GM10248 (cell line): ENCODE measurements at regions not wholly inside any gene's neighbourhood (a gene's known extent, or its start where the extent isn't known, plus 50 kb on each side); places are given as distances from the start of the nearest gene placed in this dataset.
A peak's percentile ranks its signal among the peaks of the same experiment; 100 is the strongest.

Experiments
- CTCF ChIA-PET: fragments of 300-600 bp; sonication (Branson Sonifier 250); formaldehyde crosslinking; extraction: SDS; loops from one replicate; lab custom pipeline; 2021; ENCODE audit warnings: antibody characterized with exemption; lab: Yijun Ruan, JAX
- POLR2A ChIA-PET: fragments of 350-650 bp; sonication (Branson Sonifier 250); formaldehyde crosslinking; extraction: SDS; loops from one replicate; lab custom pipeline; 2020; ENCODE audit warnings: antibody characterized with exemption; lab: Yijun Ruan, JAX
- DNase-seq: peaks from one replicate; pipeline ENCODE4 v3.0.0; 2012; ENCODE audit errors: extremely low spot score
- CTCF ChIP-seq: IDR thresholded peaks from 2 replicates; pipeline ENCODE4 v1.5.1; 2012; ENCODE audit warnings: mild to moderate bottlenecking, low read depth; ENCODE audit errors: extremely low read depth, missing control alignments, control extremely low read depth

GRCh38 chr7:125406111-125406510 is 476.5 kb upstream of the POT1 start:
- TF ChIP-seq CTCF = no peak
- no peak for DNase-seq
- ChIA-PET CTCF (interaction anchor here (1.1 kb wide), 1 partner anchor 16 kb away, joined by 3 read pairs; no protein-coding TSS in a partner anchor), POLR2A (no interaction called here)

DNA sequence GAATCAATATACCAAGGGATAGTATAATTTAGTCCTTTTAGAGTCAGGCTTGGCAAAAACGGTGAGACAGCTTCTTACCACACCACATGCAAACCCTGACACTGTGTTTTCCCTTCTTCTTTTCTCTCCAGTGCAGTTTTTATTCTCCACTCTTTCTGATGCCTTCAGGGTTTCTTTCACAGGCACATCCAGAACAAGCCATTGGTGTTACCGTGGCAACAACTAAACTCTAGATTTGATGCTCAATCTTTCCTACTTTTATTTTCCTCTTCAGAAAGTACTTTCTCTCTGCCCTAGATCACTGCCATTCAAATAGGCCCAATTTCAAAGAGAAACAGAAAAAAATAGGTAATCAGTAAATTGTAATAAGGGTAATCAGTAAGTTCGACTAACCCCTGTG is 469.8 kb upstream of the POT1 start:
- TF ChIP-seq CTCF = no peak
- ChIA-PET CTCF (no interaction called here), POLR2A (no interaction called here)
- no peak for DNase-seq

GRCh38 chr7:125396466-125397151 is 467.0 kb upstream of the POT1 start:
- POLR2A ChIA-PET = no interaction called here
- CTCF ChIA-PET = no interaction called here
- TF ChIP-seq CTCF = no peak
- DNase-seq = no peak

DNA sequence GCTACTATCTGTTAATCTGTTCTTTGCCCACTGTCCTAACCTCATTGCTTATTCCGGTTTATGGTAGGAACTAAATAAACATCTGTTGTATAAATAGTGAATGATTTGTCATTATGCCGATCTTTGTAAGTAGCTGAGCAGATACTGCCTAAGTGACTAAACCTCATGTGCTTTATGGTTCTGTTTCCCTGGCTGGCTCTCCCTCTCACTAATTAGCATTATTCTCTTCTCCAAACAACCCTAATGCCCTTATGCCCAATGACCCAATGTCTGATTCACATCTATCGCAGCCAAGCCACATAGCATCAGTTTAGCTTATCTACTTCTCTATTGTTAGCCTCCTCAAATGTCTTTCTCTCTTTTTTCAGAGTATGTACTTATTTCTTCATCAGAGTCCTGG is 462.3 kb upstream of the POT1 start:
- ChIA-PET CTCF (interaction anchor here (1.0 kb wide), 1 partner anchor 54 kb away, joined by 3 read pairs; no protein-coding TSS in a partner anchor), POLR2A (no interaction called here)
- no peak for TF ChIP-seq CTCF
- no peak for DNase-seq

- CTCF ChIA-PET = interaction anchor here (1.7 kb wide), 1 partner anchor 35 kb away, joined by 4 read pairs; no protein-coding TSS in a partner anchor
Observed at GRCh38 chr7:125390981-125391380, 461.4 kb upstream of the POT1 start.

GRCh38 chr7:125386211-125386610 is 456.6 kb upstream of the POT1 start:
- no peak for DNase-seq
- TF ChIP-seq CTCF = no peak
- POLR2A ChIA-PET = no interaction called here
- CTCF ChIA-PET = no interaction called here

More at GRCh38 chr7:125390981-125391380, 461.4 kb upstream of the POT1 start:
- TF ChIP-seq CTCF = no peak
- no peak for DNase-seq
- POLR2A ChIA-PET = no interaction called here

DNA sequence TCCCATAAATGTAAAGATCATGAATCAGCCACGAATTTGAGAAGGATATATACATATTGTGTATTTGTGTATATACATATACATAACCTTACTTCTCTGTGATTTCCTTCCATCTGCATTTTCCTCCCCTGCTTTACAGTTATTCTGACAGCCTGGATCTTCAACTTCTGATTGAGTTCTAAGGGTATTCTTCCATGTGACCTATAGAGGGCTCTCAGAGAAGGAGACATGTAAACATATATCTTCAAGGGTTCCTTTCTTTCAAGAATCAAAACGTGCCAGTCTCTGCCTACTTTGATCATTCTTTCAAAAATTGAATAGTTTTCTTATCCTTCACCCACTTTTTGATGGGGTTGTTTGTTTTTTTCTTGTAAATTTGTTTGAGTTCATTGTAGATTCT is 453.7 kb upstream of the POT1 start:
- peak; percentile 9 for TF ChIP-seq CTCF
- CTCF ChIA-PET = no interaction called here
- POLR2A ChIA-PET = no interaction called here

More for the DNA sequence above, 453.7 kb upstream of the POT1 start:
- no peak for DNase-seq
